ENCODE measurements at regions not wholly inside any gene's neighbourhood (a gene's known extent, or its start where the extent isn't known, plus 50 kb on each side); places are given as distances from the start of the nearest gene placed in this dataset.

GRCh38 chr5:72005671-72006070 lies 101.6 kb upstream of the MAP1B start:
- no peak for DNase-seq (ENCODE audit: low read depth)

DNA sequence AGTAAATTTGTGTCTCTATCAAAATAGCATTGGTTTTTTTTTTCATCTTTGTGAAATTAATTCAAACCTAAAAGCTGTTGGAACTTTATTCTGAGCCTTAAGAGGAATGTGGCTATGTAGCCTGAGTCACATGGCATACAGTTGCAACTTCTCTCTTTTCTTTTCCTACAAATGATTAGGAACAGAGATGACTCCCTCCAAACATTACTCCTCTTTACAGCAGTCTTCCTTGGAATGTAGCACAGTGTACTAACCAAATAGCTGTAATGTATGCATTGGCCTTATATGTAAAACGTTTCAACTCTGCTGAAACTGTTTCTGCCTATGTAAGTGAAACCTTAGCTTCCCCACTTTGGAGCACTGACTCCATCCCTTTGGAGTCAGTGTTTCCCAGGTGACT lies 100.9 kb upstream of the MAP1B start:
- no peak for DNase-seq (ENCODE audit: low read depth)

GRCh38 chr5:72007336-72008111 lies 99.8 kb upstream of the MAP1B start:
- DNase-seq (ENCODE audit: low read depth) = no peak

DNA sequence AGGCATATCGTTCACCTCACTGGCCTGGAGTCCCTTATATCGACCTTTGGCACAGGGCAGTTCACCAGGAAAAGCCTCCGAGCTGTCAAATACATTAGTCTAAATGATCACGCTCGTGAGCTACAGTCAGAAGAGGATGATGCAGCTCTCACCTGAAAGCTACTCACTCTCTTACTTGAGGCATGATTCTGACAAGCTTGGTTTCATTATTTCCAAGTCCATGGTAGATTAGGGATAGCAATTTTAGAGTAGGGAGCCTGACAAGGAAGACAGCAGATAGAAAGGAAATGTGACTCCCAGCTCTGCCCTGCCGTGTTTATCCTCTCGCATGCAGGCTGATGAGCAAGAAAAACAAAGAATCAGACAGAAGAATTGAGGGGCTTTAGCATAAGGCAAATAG lies 98.0 kb upstream of the MAP1B start:
- no peak for DNase-seq (ENCODE audit: low read depth)

DNA sequence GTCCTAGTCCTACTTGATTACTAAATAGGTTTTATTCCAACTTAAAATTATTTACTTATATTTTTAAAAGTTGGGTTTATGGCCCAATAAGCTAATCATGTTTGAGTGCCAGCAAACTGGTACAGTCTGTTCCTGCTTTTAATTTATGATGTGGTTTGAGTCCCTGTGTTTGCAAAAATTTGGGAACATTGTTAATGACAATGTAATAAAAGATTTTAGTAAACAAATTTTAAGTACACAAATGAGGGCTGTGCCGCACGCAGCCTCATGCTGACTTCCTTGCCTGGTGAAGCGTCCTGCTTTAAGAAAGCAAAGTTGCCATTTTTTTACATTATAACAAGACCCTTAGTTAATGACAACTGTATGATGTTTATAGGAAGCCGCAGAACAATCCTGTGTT lies 96.8 kb upstream of the MAP1B start:
- DNase-seq (ENCODE audit: low read depth) = no peak

DNA sequence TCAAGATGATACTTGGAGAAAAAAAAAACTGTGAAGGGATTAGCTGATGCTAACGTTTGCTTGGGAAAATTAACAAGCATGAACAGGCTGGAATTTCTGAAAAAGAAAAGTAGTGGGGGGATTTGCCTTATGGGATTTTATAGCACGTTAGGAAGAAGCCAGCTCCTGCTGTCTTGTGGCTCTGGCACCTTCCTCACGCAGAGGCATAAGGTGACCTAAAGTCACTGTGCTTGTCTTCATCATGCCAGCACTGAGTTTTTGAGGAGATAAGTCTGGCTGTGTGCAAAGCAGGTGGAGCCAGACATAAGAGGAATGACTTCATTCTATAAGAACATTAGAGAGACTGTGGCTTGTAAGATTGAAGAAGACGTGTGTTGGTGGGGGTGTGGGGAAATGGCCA lies 94.4 kb upstream of the MAP1B start:
- no peak for DNase-seq (ENCODE audit: low read depth)

GRCh38 chr5:72013766-72014624 lies 93.3 kb upstream of the MAP1B start:
- no peak for DNase-seq (ENCODE audit: low read depth)

GRCh38 chr5:72015103-72015548 lies 92.1 kb upstream of the MAP1B start:
- no peak for DNase-seq (ENCODE audit: low read depth)

DNA sequence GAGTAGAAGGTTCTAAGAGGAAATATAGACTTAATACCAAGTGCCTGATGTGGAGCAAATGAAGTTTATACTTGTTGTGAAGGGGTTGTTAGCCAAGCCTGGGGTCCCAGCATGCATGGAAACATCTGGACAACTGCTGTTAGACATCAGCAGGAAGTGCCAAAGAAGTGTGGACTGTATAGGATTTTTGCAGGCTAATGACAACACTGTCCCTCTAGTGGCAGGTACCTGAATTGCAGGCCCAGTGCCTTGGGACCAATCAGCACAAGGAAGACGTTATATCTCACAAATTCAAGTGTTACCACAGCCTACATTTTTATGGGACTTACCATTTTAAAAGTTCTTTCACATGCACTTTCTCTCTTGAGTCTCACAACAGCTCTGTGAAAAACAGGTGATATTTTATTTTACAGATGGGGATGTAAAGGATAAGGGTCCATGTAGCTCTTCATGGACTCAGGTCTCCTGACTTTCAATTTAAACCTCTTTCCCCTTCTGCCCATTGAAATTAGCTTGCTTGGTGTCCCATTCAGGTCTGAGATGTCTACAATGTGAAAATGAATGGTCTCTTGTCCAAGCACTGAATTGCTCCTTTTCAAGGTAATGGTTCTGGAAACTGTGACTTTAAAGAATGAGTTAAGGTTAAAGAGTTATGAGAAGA lies 89.0 kb upstream of the MAP1B start:
- peak; percentile 35 for DNase-seq (ENCODE audit: low read depth)

DNA sequence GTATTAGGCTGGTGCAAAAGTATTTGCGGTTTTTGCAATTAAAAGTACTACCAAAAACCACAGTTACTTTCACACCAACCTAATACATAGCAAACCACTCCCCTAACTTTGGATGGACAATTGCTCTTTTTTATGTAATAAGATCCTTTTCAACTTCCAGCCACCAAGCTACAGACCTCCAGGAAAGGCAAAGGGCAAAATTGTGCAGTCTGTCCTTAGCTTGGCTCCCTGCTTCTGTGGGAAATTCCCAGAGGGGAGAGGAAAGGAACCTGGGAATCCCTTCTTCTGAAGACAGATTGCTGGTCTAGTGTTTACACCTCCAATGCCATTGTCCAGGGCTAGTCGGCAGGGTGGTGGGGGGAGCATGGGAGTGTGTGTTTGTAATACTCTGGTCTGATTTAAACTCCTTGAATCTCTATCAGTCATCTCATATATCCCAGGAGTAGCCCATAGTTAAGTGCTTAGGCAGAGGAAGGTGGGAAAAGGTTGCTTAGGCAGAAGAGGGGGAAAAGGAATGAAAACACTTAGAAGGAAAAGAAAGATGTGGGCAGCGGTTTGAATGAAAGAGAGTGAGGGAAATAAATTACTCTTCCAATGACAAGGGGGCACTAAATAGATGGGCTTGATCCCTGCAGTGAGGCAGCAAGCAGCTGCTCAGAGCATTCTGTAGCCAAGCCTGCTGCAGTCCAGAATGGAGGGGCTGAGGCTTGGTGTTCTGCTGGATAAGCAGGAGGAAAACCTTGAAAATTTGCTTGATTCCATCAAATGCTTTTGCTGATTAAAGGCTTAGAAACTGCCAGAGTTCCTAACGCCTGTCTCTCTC lies 86.9 kb upstream of the MAP1B start:
- DNase-seq (ENCODE audit: low read depth) = no peak

- DNase-seq (ENCODE audit: low read depth) = no peak
Measured at GRCh38 chr5:72021651-72022357, 85.5 kb upstream of the MAP1B start.

DNA sequence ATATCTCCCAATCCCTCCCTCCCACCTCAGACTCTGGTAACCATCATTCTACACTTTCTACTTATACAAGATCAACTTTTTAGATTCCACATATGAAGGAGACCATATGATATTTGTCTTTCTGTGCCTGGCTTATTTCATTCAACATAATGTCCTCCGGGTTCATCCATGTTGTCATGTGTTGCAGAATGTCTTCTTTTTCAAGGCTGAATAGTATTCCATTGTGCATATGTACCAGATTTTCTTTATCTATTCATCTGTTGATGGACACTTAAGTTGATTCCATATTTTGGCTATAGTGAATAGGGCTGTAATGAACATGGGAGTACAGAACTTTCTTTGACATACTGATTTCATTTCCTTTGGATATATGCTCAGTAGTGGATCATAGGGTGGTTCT lies 78.9 kb upstream of the MAP1B start:
- no peak for DNase-seq (ENCODE audit: low read depth)

GRCh38 chr5:72030237-72030636 lies 77.0 kb upstream of the MAP1B start:
- DNase-seq (ENCODE audit: low read depth) = no peak

DNA sequence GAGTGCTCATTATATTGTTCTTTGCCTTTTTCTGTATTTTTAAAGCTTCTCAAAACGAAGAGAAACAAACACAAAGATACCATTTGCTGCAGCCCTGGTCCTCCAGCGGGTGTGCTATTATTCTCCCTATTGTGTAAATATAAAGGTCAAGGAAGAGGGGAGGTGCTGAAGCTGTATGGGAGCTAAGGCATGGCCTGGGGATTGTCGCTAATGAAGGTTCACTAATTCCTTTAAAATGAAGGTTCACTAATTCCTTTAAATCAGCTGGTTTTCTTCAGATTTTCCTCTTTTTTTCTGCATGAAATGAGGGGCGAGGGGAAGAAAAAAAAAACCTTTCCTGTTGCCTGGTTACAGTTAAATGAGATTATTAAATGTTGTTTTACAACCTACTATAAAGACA lies 74.5 kb upstream of the MAP1B start:
- no peak for DNase-seq (ENCODE audit: low read depth)

DNA sequence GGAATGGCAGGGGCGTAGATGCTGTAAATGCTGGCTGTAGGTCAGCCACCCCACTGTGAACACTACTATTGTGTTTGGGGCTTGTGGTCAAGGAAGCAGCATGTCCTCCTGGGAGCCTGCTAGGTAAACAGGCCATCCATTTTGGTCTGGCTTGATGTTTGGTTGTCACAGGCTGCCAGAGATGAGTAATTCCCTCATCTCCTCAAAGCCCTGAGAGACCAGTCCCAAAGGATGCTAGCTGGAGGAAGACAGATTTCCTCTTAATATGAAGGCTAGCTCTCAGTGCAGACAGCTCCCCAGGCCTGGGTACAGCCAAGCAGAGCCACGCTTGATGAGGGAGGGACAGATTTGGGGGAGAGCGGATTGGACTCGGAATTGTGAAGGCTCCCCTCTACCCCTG lies 72.5 kb upstream of the MAP1B start:
- no peak for DNase-seq (ENCODE audit: low read depth)

DNA sequence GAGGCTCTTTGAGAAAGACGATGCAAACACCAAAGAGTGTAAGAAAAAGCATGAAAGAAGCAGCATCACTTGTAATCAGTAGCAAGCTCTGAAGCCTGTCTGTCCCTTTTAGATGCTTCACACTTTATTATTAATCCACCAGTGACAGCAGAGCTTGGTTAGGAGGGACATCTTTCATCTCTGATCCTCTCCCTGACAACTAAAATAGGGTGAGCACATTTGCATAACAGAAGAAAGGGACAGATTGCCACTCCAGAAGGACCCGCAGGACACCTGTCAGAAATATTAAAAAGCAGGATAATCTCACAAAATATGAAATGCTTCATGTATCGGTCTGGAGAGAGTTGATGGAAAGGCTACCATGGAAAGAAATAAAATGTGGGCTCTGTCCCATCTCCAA lies 71.4 kb upstream of the MAP1B start:
- DNase-seq (ENCODE audit: low read depth) = no peak

DNA sequence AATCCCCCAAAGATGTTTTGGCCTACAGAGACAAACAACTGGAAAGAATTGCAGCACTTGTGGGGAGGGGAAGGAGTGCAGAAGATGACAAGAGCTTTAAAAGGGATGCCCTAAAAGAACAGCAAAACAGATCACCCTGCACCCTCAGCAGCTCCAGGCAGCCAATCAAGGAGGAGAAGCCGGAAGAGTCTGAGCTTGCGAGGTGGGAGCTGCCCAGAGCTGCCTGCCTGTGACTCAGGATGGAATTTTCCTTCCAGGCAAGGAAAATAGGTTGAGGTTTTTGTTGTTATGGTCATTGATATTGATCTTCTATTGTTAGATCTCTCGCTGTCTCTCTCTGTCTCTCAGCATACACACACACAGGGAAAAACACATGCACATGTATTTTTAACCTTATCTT lies 70.3 kb upstream of the MAP1B start:
- no peak for DNase-seq (ENCODE audit: low read depth)

GRCh38 chr5:72040513-72040912 lies 66.8 kb upstream of the MAP1B start:
- DNase-seq (ENCODE audit: low read depth) = no peak

GRCh38 chr5:72041654-72042053 lies 65.6 kb upstream of the MAP1B start:
- DNase-seq (ENCODE audit: low read depth) = no peak

GRCh38 chr5:72042097-72042496 lies 65.2 kb upstream of the MAP1B start:
- no peak for DNase-seq (ENCODE audit: low read depth)

DNA sequence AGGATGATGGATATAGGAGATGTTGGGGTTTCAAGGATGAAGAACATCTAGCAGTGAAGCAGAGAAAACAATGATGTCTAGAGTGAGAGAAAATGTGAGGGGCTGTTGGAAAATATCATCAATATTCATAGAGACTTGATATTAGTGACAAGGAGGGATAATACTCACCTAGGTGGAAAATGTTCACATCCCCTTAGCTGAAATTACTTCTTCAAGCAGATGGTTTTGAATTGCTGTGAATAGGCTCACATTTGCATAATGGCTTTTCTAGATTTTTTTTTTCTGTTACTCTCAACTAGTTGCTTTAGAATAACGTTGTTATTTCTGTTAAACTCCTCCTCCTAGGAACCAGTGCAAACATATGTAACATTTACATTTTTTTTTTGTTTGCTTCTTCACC lies 61.6 kb upstream of the MAP1B start:
- DNase-seq (ENCODE audit: low read depth) = no peak
